Endodermal cell (in vitro differentiated cells): ENCODE measurements at regions not wholly inside any gene's neighbourhood (a gene's known extent, or its start where the extent isn't known, plus 50 kb on each side); places are given as distances from the start of the nearest gene placed in this dataset.

Source experiments
- DNase-seq: peaks from one replicate; pipeline ENCODE4 v3.0.0-alpha.2; 2017
- H3K27ac ChIP-seq: 2 replicates; pipeline ENCODE4 v1.5.1; 2013; ENCODE audit warnings: mild to moderate bottlenecking, low read depth, low read length, moderate library complexity
- H3K27me3 ChIP-seq: 2 replicates; pipeline ENCODE4 v1.6.1; 2013; ENCODE audit warnings: mild to moderate bottlenecking, low read length, moderate library complexity; ENCODE audit not compliant: insufficient read depth, control insufficient read depth, poor library complexity, severe bottlenecking
- H3K36me3 ChIP-seq: 2 replicates; pipeline ENCODE4 v1.7.0; 2013; ENCODE audit warnings: mild to moderate bottlenecking, low read length, moderate library complexity; ENCODE audit not compliant: control insufficient read depth, insufficient read depth
- H3K4me1 ChIP-seq: one replicate; pipeline ENCODE4 v1.7.0; 2013; ENCODE audit warnings: low read length; ENCODE audit not compliant: control insufficient read depth, insufficient read depth
- H3K4me3 ChIP-seq: 2 replicates; pipeline ENCODE4 v1.5.1; 2013; ENCODE audit warnings: mild to moderate bottlenecking, low read length, moderate library complexity
- H3K9ac ChIP-seq: 2 replicates; pipeline ENCODE4 v1.6.1; 2013; ENCODE audit warnings: mild to moderate bottlenecking, low read length, moderate library complexity; ENCODE audit not compliant: poor library complexity, severe bottlenecking; ENCODE audit errors: extremely low read depth
- H3K9me3 ChIP-seq: 2 replicates; pipeline ENCODE4 v1.6.1; 2013; ENCODE audit warnings: mild to moderate bottlenecking, low read length, moderate library complexity; ENCODE audit not compliant: control insufficient read depth
- H3K27ac Mint-ChIP-seq: 2 replicates; pipeline ENCODE4 v1.8.0; 2020; ENCODE audit warnings: mixed read lengths
- H3K27me3 Mint-ChIP-seq: 2 replicates; pipeline ENCODE4 v1.8.0; 2021; ENCODE audit warnings: mild to moderate bottlenecking, mixed read lengths; ENCODE audit not compliant: insufficient read depth
- H3K36me3 Mint-ChIP-seq: 2 replicates; pipeline ENCODE4 v1.8.0; 2020; ENCODE audit warnings: low read depth, mixed read lengths
- H3K4me1 Mint-ChIP-seq: 2 replicates; pipeline ENCODE4 v1.8.0; 2020; ENCODE audit warnings: mixed read lengths
- H3K4me3 Mint-ChIP-seq: 2 replicates; pipeline ENCODE4 v1.8.0; 2020; ENCODE audit warnings: mild to moderate bottlenecking, moderate library complexity, mixed read lengths
- H3K9me3 Mint-ChIP-seq: 2 replicates; pipeline ENCODE4 v1.8.0; 2020; ENCODE audit warnings: mild to moderate bottlenecking, mixed read lengths
- CTCF ChIP-seq: fragments of 200-600 bp; sonication (generic); conservative IDR thresholded peaks from 2 replicates; pipeline ENCODE4 v1.5.0; 2021; ENCODE audit warnings: antibody characterized with exemption, mild to moderate bottlenecking
- WGBS, 2 experiments: methylation state at CpG; one replicate each; pipeline versions ENCODE4 v1.1.5 to v1.1.7; 2013; ENCODE audit warnings: missing lambda C conversion rate in 2 of 2, mixed read lengths in 1 of 2; ENCODE audit not compliant: insufficient coverage in 1 of 2, insufficient read length in 1 of 2; 5-methylcytosine and 5-hydroxymethylcytosine counted together

GRCh38 chr7:126185959-126186580, 1066.7 kb downstream of the GRM8 start:
- peak; percentile 72 for DNase-seq
- Mint-ChIP-seq H3K36me3 (peaks cover 1% of the 10 kb centered on the region), H3K27ac (peak overlapping the region; percentile 70), H3K9me3 (peaks cover 6% of the 10 kb centered on the region), H3K27me3 (no peaks in the 10 kb centered on the region), H3K4me1 (peaks cover 21% of the 10 kb centered on the region), H3K4me3 (no peak overlapping the region)
- whole genome bisulfite sequencing, 2 experiments: 72% methylated on average over 7 of the region's 7 CpGs; no CpG with 5 or more reads in 1 of the 2 experiments
- Histone ChIP-seq H3K36me3 (no peaks in the 10 kb centered on the region), H3K27ac (peak overlapping the region; percentile 59), H3K9ac (no peak overlapping the region), H3K27me3 (no peaks in the 10 kb centered on the region), H3K4me3 (no peak overlapping the region), H3K9me3 (peaks cover 6% of the 10 kb centered on the region), H3K4me1 (no peaks in the 10 kb centered on the region)
- no peak for TF ChIP-seq CTCF

GRCh38 chr7:126179916-126180315, 1072.8 kb downstream of the GRM8 start:
- H3K9me3 ChIP-seq: peaks cover 6% of the 10 kb centered on the region
- H3K36me3 ChIP-seq: no peaks in the 10 kb centered on the region
- no peak for TF ChIP-seq CTCF
- no peaks in the 10 kb centered on the region for H3K4me1 ChIP-seq
- no peak overlapping the region for H3K27ac ChIP-seq
- no peak overlapping the region for H3K9ac ChIP-seq
- Mint-ChIP-seq H3K4me3 (no peak overlapping the region), H3K4me1 (peaks cover 6% of the 10 kb centered on the region), H3K36me3 (peaks cover 1% of the 10 kb centered on the region), H3K9me3 (peaks cover 6% of the 10 kb centered on the region), H3K27ac (no peak overlapping the region), H3K27me3 (no peaks in the 10 kb centered on the region)
- no peak overlapping the region for H3K4me3 ChIP-seq
- DNase-seq: no peak
- H3K27me3 ChIP-seq: no peaks in the 10 kb centered on the region

GRCh38 chr7:126178865-126179264, 1073.9 kb downstream of the GRM8 start:
- no peak overlapping the region for H3K27ac Mint-ChIP-seq
- H3K9me3 Mint-ChIP-seq: peaks cover 8% of the 10 kb centered on the region
- H3K4me1 Mint-ChIP-seq: no peaks in the 10 kb centered on the region
- Histone ChIP-seq H3K27me3 (no peaks in the 10 kb centered on the region), H3K27ac (no peak overlapping the region), H3K36me3 (no peaks in the 10 kb centered on the region), H3K9ac (no peak overlapping the region), H3K4me3 (no peak overlapping the region), H3K9me3 (peaks cover 6% of the 10 kb centered on the region), H3K4me1 (no peaks in the 10 kb centered on the region)
- H3K36me3 Mint-ChIP-seq: peaks cover under 1% of the 10 kb centered on the region
- no peak for TF ChIP-seq CTCF
- H3K27me3 Mint-ChIP-seq: no peaks in the 10 kb centered on the region
- no peak overlapping the region for H3K4me3 Mint-ChIP-seq
- no peak for DNase-seq
